NCI-H2227 (cell line): ENCODE measurements at regions not wholly inside any gene's neighbourhood (a gene's known extent, or its start where the extent isn't known, plus 50 kb on each side); places are given as distances from the start of the nearest gene placed in this dataset.
"Not testable (repeated sequence)": the region's sequence is repeated elsewhere in the genome, so short reads cannot be mapped to it uniquely, and the experiment has no call there.

ENCODE experiments used
- DNase-seq: peaks from one replicate; lab custom pipeline; 2025; ENCODE audit not compliant: unreplicated experiment; lab: John Stamatoyannopoulos, UW

GRCh38 chr1:112821307-112822063 lies 106.4 kb upstream of the PPM1J start:
- not testable (repeated sequence) for DNase-seq

GRCh38 chr1:112818990-112819689 lies 104.0 kb upstream of the PPM1J start:
- DNase-seq, result no peak

GRCh38 chr1:112817555-112818373 lies 102.6 kb upstream of the PPM1J start:
- no peak for DNase-seq

DNA sequence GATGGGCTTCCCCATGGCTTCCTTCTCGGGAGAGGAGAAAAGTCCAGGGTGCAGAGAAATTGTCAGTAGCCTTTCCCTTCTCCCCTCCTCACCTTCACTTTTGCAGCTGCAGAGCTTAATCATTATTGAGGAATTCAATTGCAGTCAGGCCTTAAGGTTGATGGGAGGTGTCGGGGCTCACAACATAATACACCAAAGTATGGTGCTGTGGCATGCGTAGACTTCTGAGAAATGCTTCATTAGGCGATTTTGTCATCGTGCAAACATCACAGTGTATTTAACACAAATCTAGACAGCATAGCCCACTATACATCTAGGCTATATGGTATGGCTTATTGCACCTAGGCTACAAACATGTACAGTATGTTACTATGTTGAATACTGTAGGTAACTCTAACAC lies 100.2 kb upstream of the PPM1J start:
- DNase-seq, result no peak

DNA sequence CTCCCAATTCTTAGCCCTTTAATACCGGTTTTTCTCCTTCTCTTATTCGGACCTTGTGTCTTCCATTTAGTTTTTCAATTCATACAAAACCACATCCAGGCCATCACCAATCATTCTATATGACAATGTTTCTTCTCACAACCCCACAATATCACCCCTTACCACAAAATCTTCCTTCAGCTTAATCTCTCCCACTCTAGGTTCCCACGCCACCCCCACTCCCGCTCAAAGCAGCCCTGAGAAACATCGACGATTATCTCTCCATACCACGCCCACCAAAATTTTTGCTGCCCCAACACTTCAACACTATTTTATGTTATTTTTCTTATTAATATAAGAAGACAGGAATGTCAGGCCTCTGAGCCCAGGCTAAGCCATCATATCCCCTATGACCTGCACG lies 99.5 kb upstream of the PPM1J start:
- DNase-seq, result not testable (repeated sequence)

GRCh38 chr1:112808861-112809684 lies 93.9 kb upstream of the PPM1J start:
- DNase-seq, result peak; percentile 84

DNA sequence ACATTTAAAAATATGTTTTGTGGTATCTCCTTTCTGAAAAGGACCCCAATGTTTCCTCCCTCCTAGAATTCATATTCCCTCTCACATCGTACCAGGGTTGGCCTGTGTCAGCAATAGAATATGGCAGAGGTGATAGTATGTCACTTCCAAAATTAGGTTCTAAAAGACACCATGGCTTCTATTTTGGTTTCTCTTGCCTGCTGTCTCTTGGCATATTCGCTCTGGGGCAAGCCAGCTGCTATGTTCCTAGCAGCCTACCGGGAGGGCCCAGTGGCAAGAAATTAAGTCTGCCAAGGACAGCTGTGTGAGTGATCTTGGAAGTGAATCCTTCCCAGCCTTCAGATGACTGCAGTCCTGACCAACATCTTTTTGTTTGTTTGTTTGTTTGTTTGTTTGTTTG lies 92.9 kb upstream of the PPM1J start:
- no peak for DNase-seq

GRCh38 chr1:112807117-112807516 lies 92.0 kb upstream of the PPM1J start:
- DNase-seq, result no peak

GRCh38 chr1:112806090-112806642 lies 91.0 kb upstream of the PPM1J start:
- DNase-seq, result no peak

- no peak for DNase-seq
Measured at GRCh38 chr1:112805155-112805853, 90.2 kb upstream of the PPM1J start.

DNA sequence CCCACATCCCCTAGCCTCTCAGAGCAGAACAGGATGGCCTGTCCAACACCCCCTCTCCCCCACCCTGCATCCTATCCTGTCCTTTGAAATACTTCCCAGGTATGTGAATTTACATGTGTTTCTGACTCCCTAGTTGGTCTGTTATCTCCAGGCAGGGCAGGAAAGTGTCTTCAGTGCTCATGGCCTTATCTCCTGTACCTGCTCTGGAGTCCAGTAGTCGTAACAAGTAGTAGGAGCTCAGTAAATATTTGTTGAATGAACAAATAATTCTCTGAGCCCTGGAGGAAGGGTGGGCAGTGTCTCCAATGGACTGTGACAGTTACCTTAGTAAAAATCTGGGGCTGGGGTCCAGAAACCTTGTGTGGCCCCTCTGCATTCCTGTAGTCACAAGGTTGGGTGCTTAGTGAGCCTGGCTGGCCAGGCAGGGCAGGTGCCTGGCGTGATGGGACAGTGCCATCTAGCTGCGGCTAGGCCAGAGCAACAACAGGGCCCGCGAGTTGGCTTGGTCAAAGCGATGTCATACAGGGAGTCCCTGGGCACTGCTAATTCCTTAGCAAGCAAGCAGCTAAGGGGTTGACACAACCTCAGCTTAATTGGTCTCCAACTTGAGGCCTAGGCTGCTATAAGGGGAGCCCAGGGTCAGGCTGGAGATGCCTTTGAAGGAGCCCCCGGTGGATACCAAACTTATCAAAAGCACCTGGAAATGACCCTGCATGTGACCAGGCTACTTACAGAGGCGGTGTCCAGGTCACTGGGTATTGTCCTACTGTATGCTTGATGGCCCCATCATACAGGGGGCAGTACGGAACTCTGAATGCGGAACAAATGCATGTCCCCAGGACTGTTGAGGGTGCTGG lies 89.0 kb upstream of the PPM1J start:
- peak; percentile 70 for DNase-seq

DNA sequence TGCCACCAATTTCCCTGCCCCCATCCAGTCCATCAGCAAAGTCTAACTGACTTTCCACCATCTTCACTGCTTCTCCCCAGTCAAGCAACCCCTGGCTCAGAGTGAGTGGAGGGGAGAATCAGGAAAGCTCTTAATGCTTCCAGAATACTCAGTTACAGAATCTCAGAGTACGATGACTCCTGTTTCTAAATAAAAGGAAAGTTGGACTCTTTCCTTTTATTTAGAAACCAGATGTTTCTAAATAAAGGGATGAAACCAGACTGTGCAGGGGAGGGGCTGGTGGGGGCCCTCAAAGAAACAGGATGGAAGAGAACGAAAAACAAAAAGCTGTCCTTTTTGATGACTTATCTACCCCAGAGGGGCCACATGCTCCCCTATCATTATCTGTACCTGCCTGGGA lies 85.2 kb upstream of the PPM1J start:
- DNase-seq, result no peak

DNA sequence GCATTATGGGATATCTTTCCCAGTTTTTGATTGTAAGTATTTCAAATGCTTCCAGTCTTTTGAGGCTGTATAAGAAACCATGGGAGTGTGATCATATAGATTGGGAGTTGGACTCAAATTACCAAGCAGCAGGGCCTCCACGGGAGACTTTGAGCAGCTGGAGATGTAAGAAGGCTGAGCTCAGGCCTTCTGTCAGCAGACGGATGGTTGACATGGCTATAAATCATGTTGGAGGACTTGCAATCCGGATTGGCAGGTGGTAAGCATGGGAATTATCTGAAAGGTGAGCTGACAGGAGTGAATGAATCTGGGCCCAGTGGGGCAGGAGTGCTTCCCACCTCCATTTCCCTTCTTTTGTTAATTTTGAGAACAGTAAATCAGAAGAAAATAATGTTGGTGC lies 83.2 kb upstream of the PPM1J start:
- DNase-seq, result peak; percentile 65

DNA sequence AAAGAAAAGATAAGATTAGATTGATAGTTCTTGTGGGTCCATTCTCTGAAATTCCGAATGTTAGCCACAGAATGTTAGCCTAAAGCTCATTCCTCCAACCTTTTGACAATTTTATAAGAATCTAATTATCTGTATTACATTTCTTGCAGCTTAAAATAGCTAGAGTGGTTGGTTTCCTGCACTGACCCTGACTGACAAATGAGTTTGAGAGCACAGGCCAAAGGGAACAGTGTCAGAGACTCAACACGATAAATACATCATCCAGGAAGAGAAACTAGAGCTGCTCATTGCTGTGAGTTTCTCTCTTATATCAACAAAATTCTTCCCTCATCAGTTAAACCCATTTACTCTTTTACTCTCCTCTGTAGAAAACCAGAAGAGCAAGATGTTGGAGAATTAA lies 82.1 kb upstream of the PPM1J start:
- DNase-seq, result no peak

- DNase-seq, result no peak
Measured at GRCh38 chr1:112794654-112795239, 79.6 kb upstream of the PPM1J start.

DNA sequence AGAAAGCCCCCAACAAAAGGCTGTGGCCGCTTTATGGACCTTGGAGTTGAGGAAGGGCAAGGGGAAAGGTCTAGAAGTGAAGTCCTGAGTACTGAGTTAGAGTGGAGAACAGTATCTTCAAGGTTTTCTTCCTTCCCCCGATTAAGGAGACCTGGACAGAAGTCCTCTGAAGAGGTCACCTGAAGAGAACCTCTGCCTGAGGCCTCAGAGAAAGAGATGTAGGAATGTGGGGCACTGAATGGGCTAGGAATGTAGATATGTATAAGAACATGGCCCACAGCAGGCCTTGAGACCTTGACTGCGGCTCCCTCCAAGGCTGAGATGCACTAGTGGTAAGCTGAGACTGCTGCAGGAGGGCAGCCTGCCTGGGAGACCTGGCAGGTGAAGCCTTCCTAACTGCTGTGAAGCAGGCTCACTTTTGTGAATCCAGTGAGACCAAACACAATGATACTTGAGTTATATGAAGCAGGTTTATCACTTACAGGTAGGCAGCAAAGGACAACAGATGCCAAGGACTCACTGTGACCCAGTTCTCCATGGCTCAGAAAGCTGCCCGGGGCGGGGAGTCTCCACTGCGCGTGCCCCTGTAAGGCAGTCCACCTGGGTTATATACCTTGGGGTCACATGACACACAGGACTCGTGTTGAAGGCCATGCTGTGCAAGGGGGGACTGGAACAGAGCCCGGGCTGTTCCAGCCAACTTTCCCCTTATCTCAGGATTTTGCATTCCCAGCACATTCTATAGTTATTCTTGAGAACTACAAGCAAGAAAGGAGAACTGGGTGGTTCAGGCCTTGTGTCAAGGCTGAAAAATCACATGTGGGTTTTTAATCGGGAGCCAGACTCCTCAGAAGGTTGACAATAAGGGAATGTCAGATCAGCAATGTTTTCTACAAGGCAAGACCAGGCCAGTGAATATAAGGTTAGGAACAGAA lies 78.8 kb upstream of the PPM1J start:
- no peak for DNase-seq

- DNase-seq, result no peak
Measured at GRCh38 chr1:112791723-112792104, 76.6 kb upstream of the PPM1J start.
